D721Med (cell line): ENCODE measurements at regions not wholly inside any gene's neighbourhood (a gene's known extent, or its start where the extent isn't known, plus 50 kb on each side); places are given as distances from the start of the nearest gene placed in this dataset.
"Not testable (repeated sequence)": the region's sequence is repeated elsewhere in the genome, so short reads cannot be mapped to it uniquely, and the experiment has no call there.

Source experiments
- DNase-seq: peaks from one replicate; pipeline ENCODE4 v3.0.0; 2011; ENCODE audit warnings: low spot score; ENCODE audit not compliant: insufficient read length
- FAIRE-seq: peaks from 2 replicates; lab custom pipeline; 2011; peaks lifted over from hg19 to GRCh38; lab: Jason Lieb, UNC
- TF ChIP-seq, protein P1 (sequence below): IDR thresholded peaks from 2 replicates; pipeline ENCODE4 v1.5.1; 2012; ENCODE audit warnings: mild to moderate bottlenecking, control low read depth; ENCODE audit not compliant: insufficient read depth; ENCODE audit errors: missing control alignments

- TF ChIP-seq, protein P1, sequence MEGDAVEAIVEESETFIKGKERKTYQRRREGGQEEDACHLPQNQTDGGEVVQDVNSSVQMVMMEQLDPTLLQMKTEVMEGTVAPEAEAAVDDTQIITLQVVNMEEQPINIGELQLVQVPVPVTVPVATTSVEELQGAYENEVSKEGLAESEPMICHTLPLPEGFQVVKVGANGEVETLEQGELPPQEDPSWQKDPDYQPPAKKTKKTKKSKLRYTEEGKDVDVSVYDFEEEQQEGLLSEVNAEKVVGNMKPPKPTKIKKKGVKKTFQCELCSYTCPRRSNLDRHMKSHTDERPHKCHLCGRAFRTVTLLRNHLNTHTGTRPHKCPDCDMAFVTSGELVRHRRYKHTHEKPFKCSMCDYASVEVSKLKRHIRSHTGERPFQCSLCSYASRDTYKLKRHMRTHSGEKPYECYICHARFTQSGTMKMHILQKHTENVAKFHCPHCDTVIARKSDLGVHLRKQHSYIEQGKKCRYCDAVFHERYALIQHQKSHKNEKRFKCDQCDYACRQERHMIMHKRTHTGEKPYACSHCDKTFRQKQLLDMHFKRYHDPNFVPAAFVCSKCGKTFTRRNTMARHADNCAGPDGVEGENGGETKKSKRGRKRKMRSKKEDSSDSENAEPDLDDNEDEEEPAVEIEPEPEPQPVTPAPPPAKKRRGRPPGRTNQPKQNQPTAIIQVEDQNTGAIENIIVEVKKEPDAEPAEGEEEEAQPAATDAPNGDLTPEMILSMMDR, result no peak
- DNase-seq (no peak), FAIRE-seq (no peak)
These were observed 206.3 kb upstream of the FAT3 start for GRCh38 chr11:92018332-92018731.

DNA sequence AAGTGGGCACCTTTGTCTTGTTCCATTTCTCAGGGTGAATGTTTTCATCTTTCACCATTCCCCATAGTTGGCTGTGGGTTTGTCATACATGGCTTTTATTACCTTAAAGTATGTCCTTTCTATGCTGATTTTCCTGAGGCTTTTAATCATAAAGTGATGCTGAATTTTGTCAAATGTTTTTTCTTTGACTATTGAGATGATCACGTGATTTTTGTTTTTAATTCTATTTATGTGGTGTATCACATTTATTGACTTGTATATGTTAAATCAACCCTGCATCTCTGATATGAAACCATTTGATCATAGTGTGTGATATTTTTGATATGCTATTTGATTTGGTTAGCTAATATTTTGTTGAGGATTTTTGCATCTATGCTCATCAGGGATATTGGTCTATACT lies 216.4 kb upstream of the FAT3 start:
- no peak for DNase-seq
- TF ChIP-seq, protein P1, result no peak
- no peak for FAIRE-seq

DNA sequence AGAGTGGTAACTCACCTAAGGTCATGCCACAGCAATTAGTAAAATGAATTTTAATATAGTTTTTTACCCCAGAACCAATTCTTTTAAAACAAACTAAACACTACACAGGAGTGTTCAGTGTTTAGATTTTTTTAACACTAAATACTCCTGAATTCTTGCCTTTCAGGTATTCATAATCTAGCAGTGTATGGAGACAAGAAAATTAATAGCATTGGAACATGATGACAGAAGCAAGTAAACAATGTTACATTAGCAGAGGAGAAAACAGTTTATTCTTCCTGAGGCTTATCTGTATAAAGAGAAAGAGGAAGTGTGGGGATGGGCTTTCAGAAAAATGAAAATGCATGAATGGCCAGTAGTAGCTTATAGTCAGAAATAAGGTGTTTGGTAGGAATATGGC lies 222.1 kb upstream of the FAT3 start:
- TF ChIP-seq, protein P1, result no peak
- no peak for FAIRE-seq

DNA sequence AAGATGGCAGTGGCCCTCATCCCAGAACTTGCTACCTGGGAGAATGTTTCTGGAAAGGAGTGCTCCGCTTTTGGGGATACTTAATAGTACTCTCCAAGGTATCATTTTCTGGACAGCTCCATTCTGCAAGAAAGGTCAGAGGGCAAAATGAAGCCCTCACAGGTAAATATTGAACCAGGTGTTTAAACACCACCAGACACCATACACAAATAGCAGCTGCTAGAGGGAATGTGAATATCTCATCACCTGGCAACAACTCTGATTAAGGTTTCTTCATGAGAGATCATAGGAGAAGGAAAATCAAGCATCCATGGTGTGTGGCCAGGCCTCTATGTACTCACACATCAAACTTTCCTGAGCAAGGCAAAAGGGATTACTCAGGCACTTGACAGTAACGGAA lies 226.1 kb upstream of the FAT3 start:
- TF ChIP-seq, protein P1, result no peak
- DNase-seq (no peak), FAIRE-seq (no peak)

More for the DNA sequence above, 222.1 kb upstream of the FAT3 start:
- DNase-seq, result no peak

- FAIRE-seq (no peak), DNase-seq (no peak)
- TF ChIP-seq, protein P1, result no peak
These were observed 227.4 kb upstream of the FAT3 start for GRCh38 chr11:91997226-91997625.

- TF ChIP-seq, protein P1, result no peak
- DNase-seq (no peak), FAIRE-seq (no peak)
These were observed 228.1 kb upstream of the FAT3 start for GRCh38 chr11:91996526-91996925.

DNA sequence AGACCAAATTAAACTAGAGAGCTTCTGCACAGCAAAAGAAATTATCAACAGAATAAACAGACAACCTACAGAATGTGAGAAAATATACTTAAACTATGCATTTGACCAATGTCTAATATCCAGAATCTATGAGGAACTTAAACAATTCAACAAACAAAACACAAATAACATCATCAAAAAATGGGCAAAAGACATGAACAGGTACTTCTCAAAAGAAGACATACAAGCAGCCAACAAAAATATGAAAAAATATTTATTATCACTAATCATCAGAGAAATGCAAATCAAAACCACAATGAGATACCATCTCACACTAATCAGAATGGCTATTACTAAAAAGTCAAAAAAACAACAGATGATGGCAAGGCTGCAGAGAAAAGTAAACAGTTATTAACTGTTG lies 236.2 kb upstream of the FAT3 start:
- not testable (repeated sequence) for DNase-seq, FAIRE-seq

DNA sequence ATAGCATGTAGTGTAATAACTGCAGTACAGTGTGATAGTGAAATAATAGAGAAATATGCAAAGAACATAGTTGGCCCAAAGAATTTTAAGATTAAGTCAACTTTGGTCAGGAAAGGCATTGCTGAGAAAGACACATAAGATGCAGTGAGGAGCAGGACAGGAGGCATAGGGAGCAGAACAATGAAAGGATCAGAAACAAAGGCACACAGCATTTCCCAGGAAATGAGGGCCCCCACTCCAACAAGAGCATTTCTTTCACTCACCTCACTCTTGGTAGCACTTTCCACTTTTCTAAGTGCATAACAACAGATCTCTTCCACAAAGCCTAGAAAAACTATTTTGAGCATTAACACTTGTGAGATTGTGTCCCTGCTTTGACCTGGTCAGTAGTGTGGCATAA lies 238.4 kb upstream of the FAT3 start:
- no peak for DNase-seq
- TF ChIP-seq, protein P1, result no peak
- FAIRE-seq, result no peak
